NCI-H748 (cell line): ENCODE measurements at regions not wholly inside any gene's neighbourhood (a gene's known extent, or its start where the extent isn't known, plus 50 kb on each side); places are given as distances from the start of the nearest gene placed in this dataset.
"Not testable (repeated sequence)": the region's sequence is repeated elsewhere in the genome, so short reads cannot be mapped to it uniquely, and the experiment has no call there.

Experiments
- DNase-seq: peaks from one replicate; lab custom pipeline; 2025; ENCODE audit not compliant: unreplicated experiment; lab: John Stamatoyannopoulos, UW

GRCh38 chr11:37497326-37497725 is 899.3 kb upstream of the RAG2 start:
- no peak for DNase-seq

- no peak for DNase-seq
Measured at GRCh38 chr11:37496201-37496600, 898.2 kb upstream of the RAG2 start.

GRCh38 chr11:37484298-37484697 is 886.3 kb upstream of the RAG2 start:
- no peak for DNase-seq

- DNase-seq = no peak
Measured at GRCh38 chr11:37483761-37484160, 885.7 kb upstream of the RAG2 start.

- DNase-seq = no peak
Measured at GRCh38 chr11:37474889-37475288, 876.9 kb upstream of the RAG2 start.

- no peak for DNase-seq
Measured at GRCh38 chr11:37468344-37468743, 870.3 kb upstream of the RAG2 start.

GRCh38 chr11:37465221-37465620 is 867.2 kb upstream of the RAG2 start:
- DNase-seq = no peak

- no peak for DNase-seq
Measured at GRCh38 chr11:37459456-37459855, 861.4 kb upstream of the RAG2 start.

- no peak for DNase-seq
Measured at GRCh38 chr11:37456746-37457145, 858.7 kb upstream of the RAG2 start.

GRCh38 chr11:37451903-37452302 is 853.9 kb upstream of the RAG2 start:
- DNase-seq = no peak

- no peak for DNase-seq
Measured at GRCh38 chr11:37450613-37451012, 852.6 kb upstream of the RAG2 start.

- peak; percentile 13 for DNase-seq
Measured at GRCh38 chr11:37449146-37449545, 851.1 kb upstream of the RAG2 start.

GRCh38 chr11:37442576-37442975 is 844.5 kb upstream of the RAG2 start:
- no peak for DNase-seq

- not testable (repeated sequence) for DNase-seq
Measured at GRCh38 chr11:37431633-37432230, 833.7 kb upstream of the RAG2 start.

- DNase-seq = not testable (repeated sequence)
Measured at GRCh38 chr11:37430966-37431632, 833.1 kb upstream of the RAG2 start.

GRCh38 chr11:37422511-37422910 is 824.5 kb upstream of the RAG2 start:
- no peak for DNase-seq

- no peak for DNase-seq
Measured at GRCh38 chr11:37411289-37411688, 813.3 kb upstream of the RAG2 start.

GRCh38 chr11:37409124-37409523 is 811.1 kb upstream of the RAG2 start:
- DNase-seq = no peak

GRCh38 chr11:37407461-37407860 is 809.4 kb upstream of the RAG2 start:
- no peak for DNase-seq

GRCh38 chr11:37406651-37407050 is 808.6 kb upstream of the RAG2 start:
- DNase-seq = no peak

GRCh38 chr11:37404231-37404630 is 806.2 kb upstream of the RAG2 start:
- no peak for DNase-seq

- no peak for DNase-seq
Measured at GRCh38 chr11:37402663-37403062, 804.6 kb upstream of the RAG2 start.
